ENCODE measurements at regions not wholly inside any gene's neighbourhood (a gene's known extent, or its start where the extent isn't known, plus 50 kb on each side); places are given as distances from the start of the nearest gene placed in this dataset.

DNA sequence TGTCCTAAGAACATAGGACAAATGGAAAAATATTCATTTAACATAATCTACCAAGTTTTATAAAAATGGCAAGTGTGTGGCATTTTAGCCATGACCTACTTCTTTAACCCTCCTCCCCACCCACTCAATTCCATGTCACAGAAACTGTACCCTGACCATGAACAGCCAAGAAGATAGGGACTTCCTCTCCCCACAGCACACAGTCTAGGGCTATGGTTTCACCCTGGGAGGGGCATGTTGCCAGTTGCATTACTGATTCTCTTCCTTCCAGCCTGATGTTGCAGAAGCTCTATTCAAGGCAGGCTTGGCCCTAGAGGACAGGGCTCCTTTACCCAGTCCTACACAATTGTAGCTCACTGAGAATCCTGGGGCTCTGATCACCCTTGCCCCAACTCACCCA is 153.6 kb upstream of the KLF7 start:
- CTCF ChIA-PET, result interaction anchor here (1.8 kb wide), 1 partner anchor 15 kb away, joined by 5 read pairs; no protein-coding TSS in a partner anchor
- DNase-seq (ENCODE audit: low read depth, low spot score) (no peak), ATAC-seq (no peak)
- Histone ChIP-seq H3K27ac (ENCODE audit: low read depth, low read length) (no peak overlapping the region), H3K9me3 (ENCODE audit: control insufficient read depth in 1 of 2, insufficient read depth in 1 of 2, low read depth in 1 of 2, low read length in 2 of 2) (no peaks in the 10 kb centered on the region), H3K4me2 (ENCODE audit: low read length) (no peak overlapping the region), H3K4me3 (replicated peaks in 1 of 2; ENCODE audit: low read depth in 1 of 2, low read length in 2 of 2) (no peak overlapping the region), H4K20me1 (ENCODE audit: insufficient read depth) (no peaks in the 10 kb centered on the region), H3K27me3 (ENCODE audit: insufficient read depth, low read length) (no peaks in the 10 kb centered on the region), H3K79me2 (ENCODE audit: insufficient read depth, low read length) (no peaks in the 10 kb centered on the region), H3K4me1 (ENCODE audit: control insufficient read depth in 1 of 2, insufficient read depth in 2 of 2, low read length in 2 of 2) (peaks cover 0 to 12% of the 10 kb centered on the region in 2 experiments; a peak in 2 of 4 replicates), H3K36me3 (ENCODE audit: control insufficient read depth in 1 of 2, insufficient read depth in 2 of 2, low read length in 2 of 2) (no peaks in the 10 kb centered on the region), H2AFZ (ENCODE audit: low read depth, low read length, poor library complexity, severe bottlenecking) (no peak overlapping the region), H3K9me2 (ENCODE audit: insufficient read depth) (no peaks in the 10 kb centered on the region), H3K9ac (ENCODE audit: low read length) (no peak overlapping the region)
- BruUV-seq (replicated peaks), result no TSS peak
- intact Hi-C loops (cut with micrococcal nuclease), result no loop called here
- RAD21 ChIA-PET (ENCODE audit: low non-redundant PET in 1 of 2, low total read pairs in 2 of 2, uncharacterized antibody in 2 of 2, unreplicated experiment in 2 of 2), result no interaction called here
- POLR2A ChIA-PET, result no interaction called here
- TF ChIP-seq, protein P1, sequence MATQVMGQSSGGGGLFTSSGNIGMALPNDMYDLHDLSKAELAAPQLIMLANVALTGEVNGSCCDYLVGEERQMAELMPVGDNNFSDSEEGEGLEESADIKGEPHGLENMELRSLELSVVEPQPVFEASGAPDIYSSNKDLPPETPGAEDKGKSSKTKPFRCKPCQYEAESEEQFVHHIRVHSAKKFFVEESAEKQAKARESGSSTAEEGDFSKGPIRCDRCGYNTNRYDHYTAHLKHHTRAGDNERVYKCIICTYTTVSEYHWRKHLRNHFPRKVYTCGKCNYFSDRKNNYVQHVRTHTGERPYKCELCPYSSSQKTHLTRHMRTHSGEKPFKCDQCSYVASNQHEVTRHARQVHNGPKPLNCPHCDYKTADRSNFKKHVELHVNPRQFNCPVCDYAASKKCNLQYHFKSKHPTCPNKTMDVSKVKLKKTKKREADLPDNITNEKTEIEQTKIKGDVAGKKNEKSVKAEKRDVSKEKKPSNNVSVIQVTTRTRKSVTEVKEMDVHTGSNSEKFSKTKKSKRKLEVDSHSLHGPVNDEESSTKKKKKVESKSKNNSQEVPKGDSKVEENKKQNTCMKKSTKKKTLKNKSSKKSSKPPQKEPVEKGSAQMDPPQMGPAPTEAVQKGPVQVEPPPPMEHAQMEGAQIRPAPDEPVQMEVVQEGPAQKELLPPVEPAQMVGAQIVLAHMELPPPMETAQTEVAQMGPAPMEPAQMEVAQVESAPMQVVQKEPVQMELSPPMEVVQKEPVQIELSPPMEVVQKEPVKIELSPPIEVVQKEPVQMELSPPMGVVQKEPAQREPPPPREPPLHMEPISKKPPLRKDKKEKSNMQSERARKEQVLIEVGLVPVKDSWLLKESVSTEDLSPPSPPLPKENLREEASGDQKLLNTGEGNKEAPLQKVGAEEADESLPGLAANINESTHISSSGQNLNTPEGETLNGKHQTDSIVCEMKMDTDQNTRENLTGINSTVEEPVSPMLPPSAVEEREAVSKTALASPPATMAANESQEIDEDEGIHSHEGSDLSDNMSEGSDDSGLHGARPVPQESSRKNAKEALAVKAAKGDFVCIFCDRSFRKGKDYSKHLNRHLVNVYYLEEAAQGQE (IDR thresholded peaks at IDR 0.05; ENCODE audit: low read depth), result no peak
- TF ChIP-seq SRF (IDR thresholded peaks at IDR 0.05; ENCODE audit: low read depth) (no peak), CBX3 (IDR thresholded peaks at IDR 0.05; ENCODE audit: low read depth) (no peak), SP1 (IDR thresholded peaks at IDR 0.05; ENCODE audit: low read depth) (no peak), ELF1 (IDR thresholded peaks at IDR 0.05; ENCODE audit: borderline replicate concordance, low read depth) (no peak), TCF7L2 (IDR thresholded peaks at IDR 0.05; ENCODE audit: borderline replicate concordance, extremely low read depth, insufficient read depth, insufficient read length) (no peak), EZH2phosphoT487 (IDR thresholded peaks at IDR 0.05; ENCODE audit: borderline replicate concordance) (no peak), EZH2 (IDR thresholded peaks at IDR 0.05) (no peak), EGR1 (IDR thresholded peaks at IDR 0.05; ENCODE audit: low read depth) (no peak)
- TF ChIP-seq, protein P2, sequence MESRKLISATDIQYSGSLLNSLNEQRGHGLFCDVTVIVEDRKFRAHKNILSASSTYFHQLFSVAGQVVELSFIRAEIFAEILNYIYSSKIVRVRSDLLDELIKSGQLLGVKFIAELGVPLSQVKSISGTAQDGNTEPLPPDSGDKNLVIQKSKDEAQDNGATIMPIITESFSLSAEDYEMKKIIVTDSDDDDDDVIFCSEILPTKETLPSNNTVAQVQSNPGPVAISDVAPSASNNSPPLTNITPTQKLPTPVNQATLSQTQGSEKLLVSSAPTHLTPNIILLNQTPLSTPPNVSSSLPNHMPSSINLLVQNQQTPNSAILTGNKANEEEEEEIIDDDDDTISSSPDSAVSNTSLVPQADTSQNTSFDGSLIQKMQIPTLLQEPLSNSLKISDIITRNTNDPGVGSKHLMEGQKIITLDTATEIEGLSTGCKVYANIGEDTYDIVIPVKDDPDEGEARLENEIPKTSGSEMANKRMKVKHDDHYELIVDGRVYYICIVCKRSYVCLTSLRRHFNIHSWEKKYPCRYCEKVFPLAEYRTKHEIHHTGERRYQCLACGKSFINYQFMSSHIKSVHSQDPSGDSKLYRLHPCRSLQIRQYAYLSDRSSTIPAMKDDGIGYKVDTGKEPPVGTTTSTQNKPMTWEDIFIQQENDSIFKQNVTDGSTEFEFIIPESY (IDR thresholded peaks at IDR 0.05; ENCODE audit: extremely low read depth, insufficient replicate concordance, low read length), result no peak
- TF ChIP-seq, protein P3, sequence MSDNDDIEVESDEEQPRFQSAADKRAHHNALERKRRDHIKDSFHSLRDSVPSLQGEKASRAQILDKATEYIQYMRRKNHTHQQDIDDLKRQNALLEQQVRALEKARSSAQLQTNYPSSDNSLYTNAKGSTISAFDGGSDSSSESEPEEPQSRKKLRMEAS (IDR thresholded peaks at IDR 0.05), result no peak
